Tibial nerve (tissue), 4 donors: ENCODE measurements at regions not wholly inside any gene's neighbourhood (a gene's known extent, or its start where the extent isn't known, plus 50 kb on each side); places are given as distances from the start of the nearest gene placed in this dataset.

ENCODE experiments used
- EP300 ChIP-seq, 2 donors: sonication (generic); formaldehyde crosslinking; IDR thresholded peaks; one replicate each; pipeline ENCODE4 v1.6.1; 2017; ENCODE audit warnings: antibody characterized with exemption in 2 of 2, mild to moderate bottlenecking in 1 of 2
- POLR2A ChIP-seq, 2 donors: fragments of 450-650 bp; IDR thresholded peaks; one replicate each; pipeline ENCODE4 v1.6.1; 2017; ENCODE audit warnings: antibody characterized with exemption in 2 of 2, mild to moderate bottlenecking in 2 of 2, moderate library complexity in 2 of 2
- TF ChIP-seq, protein P1 (sequence below), 5 experiments: fragments of 200-600 bp in 3 of 5; fragments of 450-650 bp in 2 of 5; sonication (generic) in 3 of 5; IDR thresholded peaks; one replicate each; pipeline ENCODE4 v1.5.1; 2016 to 2019; ENCODE audit warnings: antibody characterized with exemption in 5 of 5, mild to moderate bottlenecking in 3 of 5, moderate library complexity in 2 of 5

DNA sequence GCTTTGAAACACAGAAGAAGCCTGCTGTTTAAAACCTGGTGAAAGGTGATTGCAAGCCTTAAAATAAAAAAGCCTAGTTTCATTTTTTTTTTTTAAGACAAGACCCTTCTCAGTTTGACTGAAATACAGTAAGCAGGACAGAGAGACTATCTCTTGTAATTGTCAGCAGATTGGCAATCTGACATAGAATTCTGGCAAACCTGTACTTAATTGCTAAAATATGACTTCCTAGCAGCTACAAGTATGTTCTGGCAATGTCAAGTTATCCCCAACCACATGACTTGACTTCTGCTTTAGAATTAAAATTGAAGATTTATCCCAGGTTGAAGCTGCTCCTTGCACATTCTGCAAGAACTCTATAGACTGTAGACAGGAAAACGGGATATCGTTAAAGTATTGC lies 232.8 kb upstream of the NR2F2 start:
- TF ChIP-seq POLR2A (IDR thresholded peaks at IDR 0.05) = no peak
- TF ChIP-seq, protein P1, sequence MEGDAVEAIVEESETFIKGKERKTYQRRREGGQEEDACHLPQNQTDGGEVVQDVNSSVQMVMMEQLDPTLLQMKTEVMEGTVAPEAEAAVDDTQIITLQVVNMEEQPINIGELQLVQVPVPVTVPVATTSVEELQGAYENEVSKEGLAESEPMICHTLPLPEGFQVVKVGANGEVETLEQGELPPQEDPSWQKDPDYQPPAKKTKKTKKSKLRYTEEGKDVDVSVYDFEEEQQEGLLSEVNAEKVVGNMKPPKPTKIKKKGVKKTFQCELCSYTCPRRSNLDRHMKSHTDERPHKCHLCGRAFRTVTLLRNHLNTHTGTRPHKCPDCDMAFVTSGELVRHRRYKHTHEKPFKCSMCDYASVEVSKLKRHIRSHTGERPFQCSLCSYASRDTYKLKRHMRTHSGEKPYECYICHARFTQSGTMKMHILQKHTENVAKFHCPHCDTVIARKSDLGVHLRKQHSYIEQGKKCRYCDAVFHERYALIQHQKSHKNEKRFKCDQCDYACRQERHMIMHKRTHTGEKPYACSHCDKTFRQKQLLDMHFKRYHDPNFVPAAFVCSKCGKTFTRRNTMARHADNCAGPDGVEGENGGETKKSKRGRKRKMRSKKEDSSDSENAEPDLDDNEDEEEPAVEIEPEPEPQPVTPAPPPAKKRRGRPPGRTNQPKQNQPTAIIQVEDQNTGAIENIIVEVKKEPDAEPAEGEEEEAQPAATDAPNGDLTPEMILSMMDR (IDR thresholded peaks at IDR 0.05) = no peak
- TF ChIP-seq EP300 (IDR thresholded peaks at IDR 0.05) = no peak
